HG02852 (cell line): ENCODE measurements at regions not wholly inside any gene's neighbourhood (a gene's known extent, or its start where the extent isn't known, plus 50 kb on each side); places are given as distances from the start of the nearest gene placed in this dataset.

ENCODE experiments used
- ATAC-seq: cut with Tn5 transposase; IDR thresholded peaks from one replicate; pipeline ENCODE4 v1.9.1; 2021; ENCODE audit warnings: mild to moderate bottlenecking, moderate library complexity; ENCODE audit not compliant: unreplicated experiment

DNA sequence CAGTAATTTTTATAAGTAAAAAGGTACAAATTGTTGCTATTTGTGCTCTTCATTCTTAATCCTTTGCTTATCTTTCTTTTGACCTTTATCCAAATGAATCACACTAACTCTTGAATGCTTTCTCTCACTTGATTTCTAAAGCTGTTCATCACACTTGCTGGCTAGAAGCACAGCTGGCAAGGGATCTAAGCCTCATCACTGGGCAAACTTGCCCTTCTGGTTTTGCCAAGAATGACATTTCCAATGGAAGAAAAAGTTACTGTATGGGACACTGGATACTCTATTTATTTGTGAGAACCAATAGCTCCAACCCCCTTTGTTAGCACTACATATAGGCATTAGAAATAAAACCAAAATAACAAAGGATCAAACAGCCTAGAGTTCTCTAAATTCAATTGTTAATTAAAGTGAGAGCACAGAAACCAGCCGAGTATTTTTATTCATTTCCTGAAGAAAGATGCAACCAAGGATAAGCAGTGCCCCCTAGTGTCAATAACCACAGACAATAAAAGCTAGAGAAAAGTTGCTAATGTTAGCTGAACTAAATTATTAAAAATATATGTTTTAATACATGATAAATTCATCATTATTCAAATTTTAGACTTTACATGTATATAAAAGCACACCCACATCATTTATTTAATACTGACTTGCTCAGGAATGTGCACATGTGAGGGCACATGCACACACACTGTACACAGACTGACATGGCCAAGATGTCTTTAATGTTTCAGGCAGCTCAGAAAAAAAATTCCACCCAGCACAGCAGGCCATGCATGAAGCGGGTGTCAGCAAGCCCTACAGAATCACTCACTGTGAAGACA, 59.8 kb upstream of the POU5F2 start:
- ATAC-seq: peak; percentile 70

DNA sequence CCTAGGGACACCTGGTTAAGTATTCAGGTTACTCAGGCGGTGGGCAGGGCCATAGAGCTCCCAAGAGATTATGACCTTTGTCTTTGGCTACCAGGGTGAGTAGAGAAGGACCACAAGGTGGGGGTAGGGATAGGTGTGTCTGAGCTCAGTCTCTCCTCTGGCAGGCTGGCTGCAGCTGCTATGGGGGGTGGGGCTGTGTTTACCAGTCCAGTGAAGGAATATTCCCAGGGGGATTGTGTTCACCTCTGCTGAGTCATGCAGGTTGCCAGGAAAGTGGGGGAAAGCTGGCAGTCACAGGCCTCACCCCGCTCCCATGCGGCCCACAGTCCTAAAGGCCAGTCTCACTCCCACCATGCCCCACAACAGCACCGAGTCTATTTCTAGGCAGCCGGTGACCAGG, 53.6 kb upstream of the POU5F2 start:
- no peak for ATAC-seq

DNA sequence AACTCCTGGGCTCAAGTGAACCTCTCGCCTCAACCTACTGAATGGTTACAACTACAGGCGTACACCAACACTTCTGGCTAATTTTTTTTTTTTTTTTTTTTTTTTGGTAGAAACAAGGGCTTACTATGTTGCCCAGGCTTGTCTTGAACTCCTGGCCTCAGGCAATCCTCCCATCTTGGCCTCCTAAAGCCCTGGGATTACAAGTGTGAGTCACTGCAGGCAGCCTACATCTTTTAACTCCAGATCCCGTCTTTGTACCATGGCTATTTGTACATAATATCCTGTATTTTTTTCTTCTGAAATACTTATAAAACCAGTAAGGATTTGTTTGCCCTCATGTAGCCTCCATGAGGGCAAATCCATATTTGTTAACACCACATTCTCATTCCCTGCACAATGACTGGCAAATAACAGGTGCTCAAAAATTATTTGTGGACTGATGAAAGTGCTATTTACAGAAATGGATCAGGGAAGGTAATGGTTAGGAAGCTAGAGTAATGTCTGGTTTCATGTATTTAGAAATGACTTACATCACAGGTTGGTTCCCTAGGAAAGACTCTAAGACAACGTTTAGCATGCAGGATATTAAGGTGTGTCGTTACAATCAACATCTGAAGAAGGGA, 51.9 kb upstream of the POU5F2 start:
- ATAC-seq: no peak

DNA sequence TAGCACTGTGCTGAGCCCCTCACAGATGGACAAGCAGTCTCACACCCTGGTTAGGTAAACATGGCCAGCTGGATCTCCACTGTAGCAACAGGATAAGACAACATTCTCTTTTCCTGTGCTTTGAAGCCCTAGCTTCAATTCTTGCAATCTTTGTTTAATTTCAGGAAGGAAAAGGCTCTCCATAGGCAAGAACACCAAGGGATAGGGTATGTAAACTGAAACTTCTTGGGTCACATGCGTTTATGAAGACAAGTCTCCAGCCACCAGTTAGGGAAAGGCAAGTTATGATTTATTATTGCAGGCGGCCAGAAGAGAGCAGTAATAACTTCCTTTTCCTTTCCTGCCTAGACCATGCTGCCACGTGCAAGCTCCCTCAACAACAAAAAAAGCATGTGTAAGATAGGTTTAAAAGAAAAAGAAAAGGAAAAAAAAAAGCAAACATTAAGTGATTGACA, 50.1 kb upstream of the POU5F2 start:
- ATAC-seq: no peak
